ENCODE measurements at regions not wholly inside any gene's neighbourhood (a gene's known extent, or its start where the extent isn't known, plus 50 kb on each side); places are given as distances from the start of the nearest gene placed in this dataset.
"Not testable (repeated sequence)": the region's sequence is repeated elsewhere in the genome, so short reads cannot be mapped to it uniquely, and the experiment has no call there.

GRCh38 chr14:106610691-106611090, 1084.3 kb downstream of the TMEM121 start:
- H3K9me3 Mint-ChIP-seq (ENCODE audit: unreplicated experiment): no peaks in the 10 kb centered on the region
- no TSS peak for BruUV-seq (replicated peaks)
- no peaks in the 10 kb centered on the region for H3K9me3 ChIP-seq

GRCh38 chr14:106613256-106613655, 1086.9 kb downstream of the TMEM121 start:
- POLR2A ChIA-PET: no interaction called here
- Mint-ChIP-seq H3K27me3 (ENCODE audit: insufficient read depth, unreplicated experiment) (peaks cover 3% of the 10 kb centered on the region), H3K4me1 (ENCODE audit: low read depth, unreplicated experiment) (no peaks in the 10 kb centered on the region), H3K36me3 (ENCODE audit: insufficient read depth, unreplicated experiment) (no peaks in the 10 kb centered on the region), H3K9me3 (ENCODE audit: unreplicated experiment) (peaks cover 9% of the 10 kb centered on the region), H3K4me3 (ENCODE audit: unreplicated experiment) (no peak overlapping the region), H3K27ac (ENCODE audit: unreplicated experiment) (no peak overlapping the region)
- intact Hi-C loops (cut with micrococcal nuclease; ENCODE audit: unreplicated experiment): no loop called here
- Histone ChIP-seq H3K36me3 (ENCODE audit: control insufficient read depth, insufficient read depth, low read length) (no peaks in the 10 kb centered on the region), H3K4me3 (ENCODE audit: low read depth, low read length) (no peak overlapping the region), H3K9me3 (no peaks in the 10 kb centered on the region), H3K27me3 (replicated peaks; ENCODE audit: control insufficient read depth, insufficient read depth, low read length) (no peaks in the 10 kb centered on the region), H3K4me1 (no peaks in the 10 kb centered on the region)
- BruUV-seq (replicated peaks): no TSS peak
- TF ChIP-seq CTCF (IDR thresholded peaks at IDR 0.05; ENCODE audit: insufficient read depth in 1 of 2, low read depth in 1 of 2, low read length in 1 of 2, severe bottlenecking in 1 of 2, unreplicated experiment in 1 of 2): no peak
- CTCF ChIA-PET: no interaction called here
- DNase-seq: no peak

More at GRCh38 chr14:106610691-106611090, 1084.3 kb downstream of the TMEM121 start:
- no peak overlapping the region for H3K4me3 ChIP-seq (ENCODE audit: low read depth, low read length)
- Mint-ChIP-seq H3K4me3 (ENCODE audit: unreplicated experiment) (no peak overlapping the region), H3K27me3 (ENCODE audit: insufficient read depth, unreplicated experiment) (peaks cover 6% of the 10 kb centered on the region), H3K27ac (ENCODE audit: unreplicated experiment) (no peak overlapping the region), H3K36me3 (ENCODE audit: insufficient read depth, unreplicated experiment) (no peaks in the 10 kb centered on the region), H3K4me1 (ENCODE audit: low read depth, unreplicated experiment) (no peaks in the 10 kb centered on the region)
- no peak for TF ChIP-seq CTCF (IDR thresholded peaks at IDR 0.05; ENCODE audit: insufficient read depth in 1 of 2, low read depth in 1 of 2, low read length in 1 of 2, severe bottlenecking in 1 of 2, unreplicated experiment in 1 of 2)
- intact Hi-C loops (cut with micrococcal nuclease; ENCODE audit: unreplicated experiment): no loop called here
- no peaks in the 10 kb centered on the region for H3K4me1 ChIP-seq
- POLR2A ChIA-PET: no interaction called here
- CTCF ChIA-PET: no interaction called here
- H3K27me3 ChIP-seq (replicated peaks; ENCODE audit: control insufficient read depth, insufficient read depth, low read length): no peaks in the 10 kb centered on the region
- DNase-seq: no peak
- no peaks in the 10 kb centered on the region for H3K36me3 ChIP-seq (ENCODE audit: control insufficient read depth, insufficient read depth, low read length)

- TF ChIP-seq CTCF (IDR thresholded peaks at IDR 0.05; ENCODE audit: insufficient read depth in 1 of 2, low read depth in 1 of 2, low read length in 1 of 2, severe bottlenecking in 1 of 2, unreplicated experiment in 1 of 2): peak; percentile 74 to 92
- peak; percentile 56 to 75 for DNase-seq
- H3K4me3 ChIP-seq (ENCODE audit: low read depth, low read length); BruUV-seq (replicated peaks); H3K27me3 ChIP-seq (replicated peaks; ENCODE audit: control insufficient read depth, insufficient read depth, low read length); H3K36me3 ChIP-seq (ENCODE audit: control insufficient read depth, insufficient read depth, low read length); intact Hi-C loops (cut with micrococcal nuclease; ENCODE audit: unreplicated experiment); H3K4me1 Mint-ChIP-seq (ENCODE audit: low read depth, unreplicated experiment); H3K9me3 ChIP-seq; H3K4me1 ChIP-seq; H3K4me3 Mint-ChIP-seq (ENCODE audit: unreplicated experiment); H3K9me3 Mint-ChIP-seq (ENCODE audit: unreplicated experiment); H3K36me3 Mint-ChIP-seq (ENCODE audit: insufficient read depth, unreplicated experiment); H3K27ac Mint-ChIP-seq (ENCODE audit: unreplicated experiment); POLR2A ChIA-PET: not testable (repeated sequence)
- CTCF ChIA-PET: interaction anchor here (0.5 to 0.9 kb wide), 3 partner anchors 8 to 170 kb away, joined by 3 to 4 read pairs (median 3); no protein-coding TSS in a partner anchor
- peaks cover 18% of the 10 kb centered on the region for H3K27me3 Mint-ChIP-seq (ENCODE audit: insufficient read depth, unreplicated experiment)
Observed at GRCh38 chr14:106618471-106618951, 1092.1 kb downstream of the TMEM121 start.
